GM19043 (cell line): ENCODE measurements at regions not wholly inside any gene's neighbourhood (a gene's known extent, or its start where the extent isn't known, plus 50 kb on each side); places are given as distances from the start of the nearest gene placed in this dataset.

Experiments
- ATAC-seq: cut with Tn5 transposase; IDR thresholded peaks from one replicate; pipeline ENCODE4 v1.9.1; 2021; ENCODE audit warnings: low read depth; ENCODE audit not compliant: unreplicated experiment

GRCh38 chr13:104593693-104594092, 1527.5 kb upstream of the SLC10A2 start:
- ATAC-seq = no peak

GRCh38 chr13:104593251-104593576, 1527.0 kb upstream of the SLC10A2 start:
- no peak for ATAC-seq

GRCh38 chr13:104592545-104593250, 1526.5 kb upstream of the SLC10A2 start:
- no peak for ATAC-seq

- no peak for ATAC-seq
Measured at GRCh38 chr13:104592127-104592526, 1525.9 kb upstream of the SLC10A2 start.

GRCh38 chr13:104586051-104586746, 1520.0 kb upstream of the SLC10A2 start:
- ATAC-seq = no peak

GRCh38 chr13:104584481-104584880, 1518.3 kb upstream of the SLC10A2 start:
- ATAC-seq = no peak

- no peak for ATAC-seq
Measured at GRCh38 chr13:104580931-104581330, 1514.7 kb upstream of the SLC10A2 start.

GRCh38 chr13:104577071-104577815, 1511.0 kb upstream of the SLC10A2 start:
- no peak for ATAC-seq

- ATAC-seq = no peak
Measured at GRCh38 chr13:104571893-104572229, 1505.6 kb upstream of the SLC10A2 start.

GRCh38 chr13:104571161-104571892, 1505.1 kb upstream of the SLC10A2 start:
- ATAC-seq = no peak

- ATAC-seq = no peak
Measured at GRCh38 chr13:104567114-104567513, 1500.9 kb upstream of the SLC10A2 start.

GRCh38 chr13:104565888-104566287, 1499.7 kb upstream of the SLC10A2 start:
- ATAC-seq = no peak

- ATAC-seq = no peak
Measured at GRCh38 chr13:104553896-104554295, 1487.7 kb upstream of the SLC10A2 start.

GRCh38 chr13:104553186-104553585, 1487.0 kb upstream of the SLC10A2 start:
- ATAC-seq = no peak

GRCh38 chr13:104534847-104535246, 1468.6 kb upstream of the SLC10A2 start:
- ATAC-seq = no peak

GRCh38 chr13:104532132-104532531, 1465.9 kb upstream of the SLC10A2 start:
- ATAC-seq = no peak

GRCh38 chr13:104530741-104531140, 1464.5 kb upstream of the SLC10A2 start:
- no peak for ATAC-seq

- ATAC-seq = no peak
Measured at GRCh38 chr13:104526561-104526960, 1460.3 kb upstream of the SLC10A2 start.

GRCh38 chr13:104525467-104525866, 1459.2 kb upstream of the SLC10A2 start:
- no peak for ATAC-seq

GRCh38 chr13:104522235-104523072, 1456.2 kb upstream of the SLC10A2 start:
- ATAC-seq = no peak
